H1 (cell line): ENCODE measurements at regions not wholly inside any gene's neighbourhood (a gene's known extent, or its start where the extent isn't known, plus 50 kb on each side); places are given as distances from the start of the nearest gene placed in this dataset.

Source experiments
- CTCF ChIA-PET: fragments of 300-600 bp; sonication (Branson Sonifier 250); formaldehyde crosslinking; loops from one replicate; lab custom pipeline; 2021; ENCODE audit not compliant: partially characterized antibody; lab: Charles Lee
- POLR2A ChIA-PET: fragments of 300-600 bp; sonication (Branson Sonifier 250); formaldehyde crosslinking; loops from one replicate; lab custom pipeline; 2021; ENCODE audit warnings: inconsistent platforms; ENCODE audit not compliant: partially characterized antibody; lab: Charles Lee
- DNase-seq, 2 experiments: peaks; one replicate each; pipeline versions ENCODE4 v3.0.0 to v3.0.0-alpha.2; 2010 to 2022; ENCODE audit warnings: low spot score in 2 of 2, low read depth in 1 of 2, mixed read lengths in 1 of 2
- FAIRE-seq: peaks from 2 replicates; lab custom pipeline; 2011; peaks lifted over from hg19 to GRCh38; lab: Jason Lieb, UNC
- H2AFZ ChIP-seq: 2 replicates; pipeline ENCODE4 v1.8.1; 2012; ENCODE audit warnings: low read length, inconsistent platforms
- H2AK5ac ChIP-seq: 2 replicates; pipeline ENCODE4 v1.6.1; 2013; ENCODE audit warnings: low read depth, low read length
- H2BK120ac ChIP-seq: replicated peaks from 2 replicates; pipeline ENCODE3; 2013; ENCODE audit warnings: low read depth, low read length, inconsistent platforms
- H2BK12ac ChIP-seq: 2 replicates; pipeline ENCODE4 v1.6.1; 2013; ENCODE audit warnings: low read depth, low read length
- H2BK15ac ChIP-seq: 2 replicates; pipeline ENCODE4 v1.6.1; 2013; ENCODE audit warnings: low read length
- H2BK20ac ChIP-seq: 2 replicates; pipeline ENCODE4 v1.6.1; 2013; ENCODE audit warnings: low read length
- H2BK5ac ChIP-seq: 2 replicates; pipeline ENCODE4 v1.6.1; 2013; ENCODE audit warnings: low read depth, low read length
- H3K14ac ChIP-seq: 2 replicates; pipeline ENCODE4 v1.6.1; 2013; ENCODE audit warnings: inconsistent platforms; ENCODE audit not compliant: insufficient read length
- H3K18ac ChIP-seq: 2 replicates; pipeline ENCODE4 v1.6.1; 2013; ENCODE audit warnings: low read length; ENCODE audit errors: extremely low read depth
- H3K23ac ChIP-seq: 2 replicates; pipeline ENCODE4 v1.6.1; 2013; ENCODE audit warnings: inconsistent platforms; ENCODE audit not compliant: insufficient read length
- H3K23me2 ChIP-seq: 2 replicates; pipeline ENCODE4 v1.6.1; 2013; ENCODE audit warnings: low read depth, low read length
- H3K27ac ChIP-seq: 2 replicates; pipeline ENCODE4 v1.6.1; 2011; ENCODE audit warnings: low read depth, low read length, inconsistent platforms
- H3K27me3 ChIP-seq, 4 experiments: replicated peaks in 1 of 4; 1 replicate in 1 of 4; 2 replicates in 3 of 4; pipeline versions ENCODE4 v1.6.1 to v1.8.1; 2011 to 2013; ENCODE audit warnings: low read length in 3 of 4, mild to moderate bottlenecking in 3 of 4, inconsistent platforms in 2 of 4, mixed read lengths in 2 of 4, moderate library complexity in 1 of 4; ENCODE audit not compliant: control insufficient read depth in 3 of 4, insufficient read depth in 3 of 4; ENCODE audit errors: extremely low read depth in 1 of 4
- H3K36me3 ChIP-seq, 4 experiments: 2 replicates each; pipeline versions ENCODE4 v1.6.1 to v1.8.1; 2011 to 2013; ENCODE audit warnings: mild to moderate bottlenecking in 4 of 4, low read length in 3 of 4, moderate library complexity in 2 of 4, control low read depth in 1 of 4, inconsistent platforms in 1 of 4; ENCODE audit not compliant: insufficient read depth in 4 of 4, control insufficient read depth in 2 of 4
- H3K4ac ChIP-seq: replicated peaks from 2 replicates; pipeline ENCODE3; 2013; ENCODE audit warnings: low read length, low read depth, mixed read lengths, inconsistent platforms; ENCODE audit not compliant: insufficient read length
- H3K4me1 ChIP-seq, 4 experiments: replicated peaks in 1 of 4; 1 replicate in 1 of 4; 2 replicates in 3 of 4; pipeline versions ENCODE4 v1.6.1 to v1.8.1; 2011 to 2013; ENCODE audit warnings: low read length in 3 of 4, inconsistent platforms in 2 of 4, mixed read lengths in 1 of 4; ENCODE audit not compliant: insufficient read depth in 4 of 4, control insufficient read depth in 3 of 4
- H3K4me2 ChIP-seq, 2 experiments: 2 replicates each; pipeline versions ENCODE4 v1.6.1 to v1.8.1; 2011 to 2013; ENCODE audit warnings: low read depth in 2 of 2, low read length in 2 of 2, control low read depth in 1 of 2, inconsistent platforms in 1 of 2, mild to moderate bottlenecking in 1 of 2; ENCODE audit not compliant: insufficient read depth in 1 of 2
- H3K4me3 ChIP-seq, 4 experiments: fragments of 200-600, 300-600 bp in 1 of 4; sonication (generic), shearing (Covaris generic), sonication (Bioruptor Twin) in 1 of 4; 2 replicates each; pipeline versions ENCODE4 v1.5.1 to v1.8.1; 2011 to 2016; ENCODE audit warnings: low read length in 4 of 4, low read depth in 3 of 4, control low read depth in 2 of 4, inconsistent platforms in 2 of 4, mild to moderate bottlenecking in 2 of 4, mixed read lengths in 1 of 4, moderate library complexity in 1 of 4; ENCODE audit not compliant: insufficient read depth in 2 of 4; ENCODE audit errors: extremely low read depth in 1 of 4
- H3K56ac ChIP-seq: replicated peaks from 2 replicates; pipeline ENCODE3; 2013; ENCODE audit warnings: low read depth, mild to moderate bottlenecking, mixed read lengths, low read length, inconsistent platforms; ENCODE audit not compliant: insufficient read length
- H3K79me1 ChIP-seq: 2 replicates; pipeline ENCODE4 v1.6.1; 2013; ENCODE audit warnings: low read depth, low read length, control low read depth
- H3K79me2 ChIP-seq, 2 experiments: 2 replicates each; pipeline versions ENCODE4 v1.6.1 to v1.8.1; 2012 to 2013; ENCODE audit warnings: low read length in 2 of 2, mild to moderate bottlenecking in 2 of 2, inconsistent platforms in 1 of 2; ENCODE audit not compliant: insufficient read depth in 2 of 2, control insufficient read depth in 1 of 2
- H3K9ac ChIP-seq, 4 experiments: replicated peaks in 1 of 4; 1 replicate in 1 of 4; 2 replicates in 3 of 4; pipeline versions ENCODE4 v1.6.1 to v1.8.1; 2011 to 2013; ENCODE audit warnings: low read depth in 3 of 4, low read length in 3 of 4, control low read depth in 2 of 4, mild to moderate bottlenecking in 2 of 4, moderate library complexity in 2 of 4, inconsistent platforms in 1 of 4; ENCODE audit errors: extremely low read depth in 1 of 4
- H3K9me3 ChIP-seq, 2 experiments: 2 replicates each; pipeline versions ENCODE4 v1.6.1 to v1.8.1; 2012 to 2013; ENCODE audit warnings: mild to moderate bottlenecking in 2 of 2, moderate library complexity in 2 of 2, control low read depth in 1 of 2, inconsistent platforms in 1 of 2, low read depth in 1 of 2, low read length in 1 of 2, mixed read lengths in 1 of 2; ENCODE audit not compliant: insufficient read depth in 2 of 2
- H4K20me1 ChIP-seq, 2 experiments: replicated peaks in 1 of 2; 2 replicates each; pipeline versions ENCODE3 to v1.8.1; 2011 to 2013; ENCODE audit warnings: inconsistent platforms in 2 of 2, low read length in 2 of 2, mild to moderate bottlenecking in 1 of 2; ENCODE audit not compliant: insufficient read depth in 2 of 2, control insufficient read depth in 1 of 2
- H4K5ac ChIP-seq: 2 replicates; pipeline ENCODE4 v1.6.1; 2013; ENCODE audit warnings: low read length, low read depth, mixed read lengths, inconsistent platforms; ENCODE audit not compliant: insufficient read length
- H4K8ac ChIP-seq: 2 replicates; pipeline ENCODE4 v1.8.0; 2013; ENCODE audit warnings: mild to moderate bottlenecking, moderate library complexity, low read length, inconsistent platforms; ENCODE audit not compliant: insufficient read depth; ENCODE audit errors: extremely low read depth
- H4K91ac ChIP-seq: replicated peaks from 2 replicates; pipeline ENCODE3; 2013; ENCODE audit warnings: low read length, mixed read lengths, inconsistent platforms; ENCODE audit not compliant: insufficient read length
- BCL11A ChIP-seq, 2 experiments: IDR thresholded peaks; one replicate each; pipeline ENCODE4 v1.6.1; 2011; ENCODE audit warnings: low read depth in 2 of 2, low read length in 2 of 2, mild to moderate bottlenecking in 2 of 2
- EZH2 ChIP-seq: fragments of 200-600 bp; sonication (generic); IDR thresholded peaks from 2 replicates; pipeline ENCODE4 v1.7.1; 2012; ENCODE audit warnings: low read depth, mild to moderate bottlenecking, moderate library complexity, low read length, inconsistent platforms; ENCODE audit not compliant: severe bottlenecking
- FOSL1 ChIP-seq: IDR thresholded peaks from 2 replicates; pipeline ENCODE4 v1.6.1; 2011; ENCODE audit warnings: mild to moderate bottlenecking, low read depth, low read length, moderate library complexity; ENCODE audit not compliant: insufficient read depth
- JUND ChIP-seq: IDR thresholded peaks from 2 replicates; pipeline ENCODE4 v1.6.1; 2011; ENCODE audit warnings: mild to moderate bottlenecking, improper control_type of control experiment, low read length
- RNF2 ChIP-seq: fragments of 200-900, 300-1000 bp; sonication (generic); IDR thresholded peaks from 2 replicates; pipeline ENCODE4 v1.7.1; 2016; ENCODE audit warnings: borderline replicate concordance, low read depth, mild to moderate bottlenecking, antibody characterized with exemption, low read length; ENCODE audit not compliant: poor library complexity, severe bottlenecking; ENCODE audit errors: missing control alignments
- WGBS, 2 experiments: shearing (Covaris generic) in 1 of 2; methylation state at CpG; one replicate each; pipeline versions ENCODE4 v1.1.6 to v1.1.7; 2013 to 2015; ENCODE audit warnings: low lambda C conversion rate in 2 of 2, mixed read lengths in 2 of 2, inconsistent platforms in 1 of 2, low coverage in 1 of 2, missing lambda C conversion rate in 1 of 2; ENCODE audit not compliant: insufficient replicate concordance in 2 of 2, insufficient coverage in 1 of 2, insufficient read length in 1 of 2; ENCODE audit errors: extremely low coverage in 1 of 2, missing lambda C conversion rate in 1 of 2; 5-methylcytosine and 5-hydroxymethylcytosine counted together

GRCh38 chr3:69484507-69485393 lies 98.9 kb upstream of the FRMD4B start:
- no peak overlapping the region for H2BK12ac ChIP-seq
- no peaks in the 10 kb centered on the region for H3K23me2 ChIP-seq
- no peaks in the 10 kb centered on the region for H3K4me1 ChIP-seq
- no peak overlapping the region for H3K18ac ChIP-seq
- no peak overlapping the region for H3K56ac ChIP-seq
- H2AK5ac ChIP-seq = no peak overlapping the region
- no peaks in the 10 kb centered on the region for H3K79me2 ChIP-seq
- H4K20me1 ChIP-seq = no peaks in the 10 kb centered on the region
- POLR2A ChIA-PET = interaction anchor here (0.5 kb wide), 1 partner anchor 69 kb away, joined by 3 read pairs; no protein-coding TSS in a partner anchor
- no peaks in the 10 kb centered on the region; a peak in 1 of 7 replicates for H3K27me3 ChIP-seq
- H3K14ac ChIP-seq = no peak overlapping the region
- DNase-seq (no peak), FAIRE-seq (no peak)
- H4K8ac ChIP-seq = no peak overlapping the region
- no peak for TF ChIP-seq EZH2
- TF ChIP-seq FOSL1 = no peak
- no peak for TF ChIP-seq JUND
- no peak for TF ChIP-seq RNF2
- TF ChIP-seq BCL11A (IDR thresholded peaks at IDR 0.05; ENCODE audit: low read depth in 2 of 2, low read length in 2 of 2) = no peak
- H3K4me3 ChIP-seq = no peak overlapping the region
- no peak overlapping the region for H2BK5ac ChIP-seq
- H3K4me2 ChIP-seq = no peak overlapping the region
- no peak overlapping the region for H4K5ac ChIP-seq
- H3K79me1 ChIP-seq = no peaks in the 10 kb centered on the region
- H2BK15ac ChIP-seq = no peak overlapping the region
- no peak overlapping the region for H3K27ac ChIP-seq
- no peak overlapping the region for H4K91ac ChIP-seq
- H2BK120ac ChIP-seq = no peak overlapping the region
- no peak overlapping the region for H2AFZ ChIP-seq
- CTCF ChIA-PET = interaction anchor here (0.5 to 1.0 kb wide), 3 partner anchors 12 to 187 kb away, joined by 3 read pairs; no protein-coding TSS in a partner anchor
- no peak overlapping the region for H2BK20ac ChIP-seq
- 92% methylated on average over 5 of the region's 6 CpGs; no CpG with 5 or more reads in 1 of the 2 experiments for WGBS, 2 experiments
- H3K9me3 ChIP-seq = peaks cover 5 to 8% of the 10 kb centered on the region in 2 experiments
- H3K4ac ChIP-seq = no peak overlapping the region
- no peak overlapping the region for H3K23ac ChIP-seq
- no peaks in the 10 kb centered on the region for H3K36me3 ChIP-seq
- no peak overlapping the region for H3K9ac ChIP-seq
